Breast epithelium (tissue), 3 donors: ENCODE measurements at regions not wholly inside any gene's neighbourhood (a gene's known extent, or its start where the extent isn't known, plus 50 kb on each side); places are given as distances from the start of the nearest gene placed in this dataset.

Source experiments
- POLR2AphosphoS5 ChIP-seq, 3 donors: sonication (generic); formaldehyde crosslinking; IDR thresholded peaks; one replicate each; pipeline ENCODE4 v1.6.1; 2017; ENCODE audit warnings: antibody characterized with exemption in 3 of 3
- TF ChIP-seq, protein P1 (sequence below), 3 donors: fragments of 450-650 bp; IDR thresholded peaks; one replicate each; pipeline ENCODE4 v1.5.1; 2016 to 2017; ENCODE audit warnings: antibody characterized with exemption in 3 of 3, mild to moderate bottlenecking in 3 of 3, moderate library complexity in 3 of 3

DNA sequence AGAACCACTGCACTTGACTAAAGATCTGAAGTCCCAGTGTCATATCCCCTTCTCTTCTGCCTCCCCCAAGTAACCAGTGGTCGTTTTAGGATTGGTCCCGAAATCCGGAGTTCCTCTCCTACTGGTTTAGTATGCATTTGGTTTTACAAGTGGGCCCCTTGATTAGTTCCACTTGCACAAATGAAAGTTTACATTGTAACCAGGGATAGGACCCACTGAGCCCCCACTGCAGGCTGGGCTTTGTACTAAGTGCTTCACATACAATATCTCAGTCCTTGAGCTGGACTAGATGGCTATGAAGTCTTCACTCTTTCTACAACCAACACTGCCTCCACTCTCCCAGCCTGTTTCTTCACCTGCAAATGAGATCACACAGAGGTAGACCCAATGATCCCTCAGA is 50.4 kb downstream of the CYRIA start:
- TF ChIP-seq, protein P1, sequence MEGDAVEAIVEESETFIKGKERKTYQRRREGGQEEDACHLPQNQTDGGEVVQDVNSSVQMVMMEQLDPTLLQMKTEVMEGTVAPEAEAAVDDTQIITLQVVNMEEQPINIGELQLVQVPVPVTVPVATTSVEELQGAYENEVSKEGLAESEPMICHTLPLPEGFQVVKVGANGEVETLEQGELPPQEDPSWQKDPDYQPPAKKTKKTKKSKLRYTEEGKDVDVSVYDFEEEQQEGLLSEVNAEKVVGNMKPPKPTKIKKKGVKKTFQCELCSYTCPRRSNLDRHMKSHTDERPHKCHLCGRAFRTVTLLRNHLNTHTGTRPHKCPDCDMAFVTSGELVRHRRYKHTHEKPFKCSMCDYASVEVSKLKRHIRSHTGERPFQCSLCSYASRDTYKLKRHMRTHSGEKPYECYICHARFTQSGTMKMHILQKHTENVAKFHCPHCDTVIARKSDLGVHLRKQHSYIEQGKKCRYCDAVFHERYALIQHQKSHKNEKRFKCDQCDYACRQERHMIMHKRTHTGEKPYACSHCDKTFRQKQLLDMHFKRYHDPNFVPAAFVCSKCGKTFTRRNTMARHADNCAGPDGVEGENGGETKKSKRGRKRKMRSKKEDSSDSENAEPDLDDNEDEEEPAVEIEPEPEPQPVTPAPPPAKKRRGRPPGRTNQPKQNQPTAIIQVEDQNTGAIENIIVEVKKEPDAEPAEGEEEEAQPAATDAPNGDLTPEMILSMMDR (IDR thresholded peaks at IDR 0.05), result no peak
- TF ChIP-seq POLR2AphosphoS5 (IDR thresholded peaks at IDR 0.05), result no peak
